Fibroblast of skin of right biceps (primary cell): ENCODE measurements at regions not wholly inside any gene's neighbourhood (a gene's known extent, or its start where the extent isn't known, plus 50 kb on each side); places are given as distances from the start of the nearest gene placed in this dataset.
"Not testable (repeated sequence)": the region's sequence is repeated elsewhere in the genome, so short reads cannot be mapped to it uniquely, and the experiment has no call there.

Experiments used
- DNase-seq: peaks from one replicate; pipeline ENCODE4 v3.0.0-alpha.2; 2013

DNA sequence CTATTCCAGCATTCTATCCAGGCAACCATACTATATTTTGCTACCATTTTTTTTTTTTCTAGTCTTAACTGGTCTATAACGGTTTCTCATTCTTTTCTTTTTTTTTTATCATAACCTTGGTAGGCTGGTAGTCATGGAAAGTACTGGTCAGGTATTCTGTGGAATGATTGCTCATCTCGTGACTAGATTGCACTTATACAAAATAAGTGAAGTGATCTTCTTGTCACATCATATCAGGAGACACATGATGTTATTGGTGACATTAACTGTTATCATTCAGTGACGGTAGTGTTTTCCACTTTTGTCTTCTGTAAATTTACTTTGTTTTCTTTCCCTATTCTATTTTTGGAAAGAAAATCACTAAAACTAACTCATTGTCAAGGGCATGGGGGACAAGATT lies 239.3 kb upstream of the SLITRK6 start:
- no peak for DNase-seq

DNA sequence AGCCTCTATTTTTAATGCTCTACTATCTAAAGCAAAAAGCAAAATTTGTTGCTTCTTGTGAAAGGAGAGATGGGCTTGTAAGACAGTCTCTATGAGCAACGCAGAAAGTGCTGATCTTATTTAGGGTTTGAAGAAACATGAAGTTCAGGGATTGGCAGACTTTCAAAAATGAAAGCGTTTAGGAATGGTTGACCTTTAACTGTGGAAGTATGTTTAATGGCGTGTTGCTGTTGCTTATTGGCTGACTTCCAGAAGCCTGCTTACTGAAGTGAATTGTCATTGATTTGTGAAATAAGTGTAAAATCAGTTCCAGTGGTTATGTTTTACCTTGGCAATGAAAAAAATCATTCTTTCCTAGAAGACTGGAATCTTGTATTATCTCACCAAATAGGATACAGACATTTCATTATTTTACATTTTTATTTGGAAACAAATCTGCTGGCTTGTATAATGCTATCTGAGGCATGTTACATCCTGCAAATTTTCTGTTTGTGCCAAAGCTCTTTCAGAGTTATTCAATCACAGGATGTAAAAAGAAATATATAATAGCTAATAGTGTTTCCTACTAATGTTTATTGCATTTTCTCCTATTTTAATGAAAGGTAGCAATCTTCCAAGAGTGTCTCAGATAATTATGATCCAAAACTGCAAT lies 221.3 kb upstream of the SLITRK6 start:
- DNase-seq: peak; percentile 52

DNA sequence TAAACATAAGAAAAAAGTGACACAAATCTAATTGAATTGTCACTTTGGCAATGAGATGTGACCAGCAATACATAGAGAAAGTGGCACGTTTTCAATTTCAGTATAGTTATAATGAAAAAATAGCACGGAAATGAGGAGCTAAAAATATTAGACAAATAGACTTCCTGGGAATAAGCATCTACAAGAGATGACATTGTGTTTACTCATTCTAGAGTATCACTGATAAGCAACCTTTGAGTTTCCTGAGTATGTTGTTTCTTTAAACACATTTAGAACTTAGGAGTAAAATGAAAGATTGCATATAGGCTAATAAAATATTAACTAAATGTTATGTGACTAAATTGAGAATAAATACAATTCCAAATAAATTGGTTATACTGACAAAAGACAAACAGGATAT lies 207.1 kb upstream of the SLITRK6 start:
- DNase-seq: no peak

DNA sequence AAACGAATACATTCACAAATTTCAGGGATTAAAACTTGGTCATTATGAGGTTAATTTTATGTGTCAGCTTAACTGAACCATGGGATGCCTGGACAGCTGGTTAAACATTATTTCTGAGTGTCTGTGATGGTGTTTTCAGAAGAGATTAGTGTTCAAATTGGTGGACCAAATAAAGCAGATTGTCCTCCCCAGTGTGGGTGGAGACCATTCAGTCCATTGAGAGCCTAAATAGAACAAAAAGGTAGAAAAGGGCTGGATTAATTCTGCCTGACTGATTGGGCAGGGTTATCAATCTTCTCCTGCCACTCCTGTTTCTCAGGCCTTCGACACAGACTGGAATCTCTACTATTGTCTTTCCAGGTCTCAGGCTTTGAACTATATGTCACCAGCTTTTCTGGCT lies 203.8 kb upstream of the SLITRK6 start:
- DNase-seq: no peak

DNA sequence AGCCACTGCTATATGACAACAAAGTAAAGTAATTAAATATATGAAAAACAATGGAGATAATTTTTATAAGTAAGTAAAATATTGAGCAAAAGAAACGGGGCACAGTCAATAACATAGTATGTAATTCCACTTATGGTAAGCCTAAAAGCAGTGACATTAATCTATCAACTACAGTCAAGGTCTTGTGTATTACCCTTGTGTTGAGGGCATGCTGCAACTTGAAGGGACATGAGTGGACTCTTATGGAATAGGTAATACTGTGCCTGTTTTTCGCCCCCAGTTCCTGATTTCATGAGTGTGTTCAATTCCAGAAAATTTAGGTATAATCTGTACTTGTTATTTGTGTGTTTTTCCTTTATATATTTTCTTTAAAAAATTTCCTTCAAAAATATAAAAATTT lies 201.3 kb upstream of the SLITRK6 start:
- no peak for DNase-seq

DNA sequence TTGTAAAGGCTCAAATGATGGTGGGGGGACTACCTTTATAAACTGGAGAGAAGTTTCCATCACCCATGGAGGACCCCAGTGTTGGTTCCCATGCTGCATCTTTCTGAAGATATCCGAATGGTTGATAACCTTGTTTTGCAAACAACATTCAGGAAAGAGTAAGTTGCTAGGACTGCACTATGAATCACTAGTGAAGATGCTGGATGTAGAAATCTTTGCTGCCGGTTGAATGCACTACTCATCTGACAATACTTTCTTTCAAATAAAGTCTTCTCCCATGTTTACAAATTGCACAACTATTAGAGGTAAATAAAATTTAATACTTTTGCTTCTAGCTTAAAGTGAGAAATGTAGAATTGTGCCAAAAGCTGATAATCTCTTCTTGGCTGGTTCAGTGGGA lies 198.4 kb upstream of the SLITRK6 start:
- no peak for DNase-seq

DNA sequence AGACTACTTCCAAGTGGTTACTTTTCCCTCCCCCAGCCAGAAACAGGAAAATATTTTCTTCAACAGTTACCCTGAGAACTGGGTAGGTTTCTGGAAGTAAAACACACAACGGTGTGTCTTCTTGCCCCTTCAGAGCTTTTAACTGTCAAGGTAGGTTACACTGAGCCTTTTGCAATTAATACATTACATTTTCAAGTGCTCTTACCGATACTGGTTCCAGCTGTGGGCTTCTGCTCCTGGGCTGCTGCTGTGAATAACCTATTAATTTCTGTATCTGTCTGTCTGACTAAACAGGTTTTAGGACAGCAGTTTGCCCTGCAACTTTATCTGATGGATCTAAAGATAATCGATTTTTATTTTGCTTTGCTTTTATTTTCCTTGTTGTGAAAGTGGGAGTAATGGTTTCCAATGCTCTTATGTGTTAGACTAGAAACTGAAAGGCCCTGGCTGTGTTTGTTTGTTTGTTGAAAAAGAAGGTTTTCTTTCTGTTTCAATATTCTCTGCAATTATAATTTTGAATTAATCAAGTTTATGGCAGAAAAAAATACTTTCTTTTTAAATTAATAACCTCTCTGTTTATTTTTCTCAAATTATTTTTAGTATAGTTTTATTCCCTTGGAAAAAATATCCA lies 196.7 kb upstream of the SLITRK6 start:
- no peak for DNase-seq

DNA sequence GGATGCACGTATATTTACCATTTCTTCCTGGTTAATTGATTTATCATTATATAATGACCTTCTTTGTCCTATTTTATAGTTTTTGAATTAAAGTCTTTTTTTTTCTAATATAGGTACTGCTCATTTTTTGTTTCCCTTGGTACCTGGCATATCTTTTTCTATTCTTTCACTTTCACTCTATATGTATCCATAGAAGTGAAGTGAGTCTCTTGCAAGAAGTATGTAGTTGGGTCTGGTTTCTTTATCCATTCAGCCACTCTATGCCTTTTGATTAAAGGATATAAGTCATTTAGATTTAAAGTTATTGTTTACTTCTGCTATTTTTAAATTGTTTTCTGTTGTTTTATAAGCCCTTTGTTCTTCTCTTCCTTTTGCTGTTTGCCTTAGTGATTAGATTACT lies 194.3 kb upstream of the SLITRK6 start:
- DNase-seq: no peak

DNA sequence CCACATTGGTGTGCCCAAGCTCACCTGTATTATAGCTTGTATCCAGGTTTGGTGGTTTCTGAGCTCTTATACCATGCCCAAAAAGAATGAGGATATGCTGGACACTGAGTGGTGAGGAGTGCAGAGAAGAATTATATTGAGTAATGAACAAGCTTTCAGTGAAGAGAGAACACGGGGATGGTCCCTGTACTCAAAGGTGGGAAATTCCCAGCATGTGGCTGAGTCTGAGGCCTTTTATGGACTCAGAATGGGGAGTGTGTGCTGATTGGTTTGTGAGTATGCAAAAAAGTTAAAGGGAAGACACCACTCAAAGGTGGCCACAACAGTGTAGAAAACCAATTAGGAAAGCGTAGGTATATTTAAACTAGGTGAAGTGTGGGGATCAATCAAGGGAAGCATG lies 191.2 kb upstream of the SLITRK6 start:
- no peak for DNase-seq

DNA sequence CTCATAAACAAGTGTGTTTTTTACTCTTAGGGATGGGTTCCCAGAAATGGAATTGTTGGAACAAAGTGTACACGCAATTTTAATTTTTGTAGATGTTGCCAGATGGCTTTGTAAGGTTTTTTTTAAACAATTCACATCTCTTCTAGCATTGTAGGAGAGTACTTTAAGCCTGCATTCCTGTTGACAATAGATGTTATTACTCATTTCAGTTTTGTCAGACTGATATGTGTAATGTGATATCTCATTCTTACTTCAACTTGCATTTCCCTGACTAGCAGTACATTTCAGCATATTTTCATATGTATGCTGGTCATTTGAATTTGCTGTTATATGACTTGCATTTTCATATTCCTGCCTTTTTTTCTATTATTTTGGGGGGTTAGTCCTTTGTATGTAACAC lies 186.6 kb upstream of the SLITRK6 start:
- DNase-seq: peak; percentile 14

DNA sequence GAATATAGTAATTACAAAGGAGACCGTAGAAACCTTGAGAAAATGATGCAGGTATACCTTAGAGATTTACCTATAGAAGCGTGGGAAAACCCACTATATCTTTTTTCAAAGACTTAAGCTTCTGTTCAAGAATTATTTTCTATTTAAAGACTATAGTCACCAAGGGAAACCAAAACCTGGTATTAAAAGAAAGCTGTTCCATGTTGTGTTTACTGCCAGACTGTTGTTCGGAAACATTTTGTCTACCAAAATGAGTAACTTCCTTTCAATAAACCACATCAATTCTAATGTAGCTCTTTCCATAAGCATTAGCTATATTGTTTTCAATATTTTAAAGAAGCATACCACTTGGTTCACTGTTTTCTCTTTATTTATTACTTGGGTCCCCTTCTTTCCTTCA lies 182.9 kb upstream of the SLITRK6 start:
- DNase-seq: no peak

DNA sequence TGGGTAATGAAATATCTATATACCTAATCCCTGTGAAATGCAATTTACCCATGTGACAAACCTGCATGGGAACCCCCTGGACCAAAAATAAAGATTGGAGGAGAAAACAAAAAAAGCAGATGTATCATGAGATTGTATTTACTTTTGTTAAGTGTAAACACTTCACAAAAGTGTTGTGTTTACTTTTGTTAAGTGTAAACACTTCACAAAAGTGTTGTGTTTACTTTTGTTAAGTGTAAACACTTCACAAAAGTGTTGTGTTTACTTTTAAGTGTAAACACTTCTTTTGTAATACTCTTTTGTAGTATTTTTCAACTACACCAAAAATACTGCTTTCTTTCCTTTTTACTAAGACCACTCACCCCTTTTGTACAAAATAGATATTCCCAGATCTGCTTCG lies 181.2 kb upstream of the SLITRK6 start:
- not testable (repeated sequence) for DNase-seq

DNA sequence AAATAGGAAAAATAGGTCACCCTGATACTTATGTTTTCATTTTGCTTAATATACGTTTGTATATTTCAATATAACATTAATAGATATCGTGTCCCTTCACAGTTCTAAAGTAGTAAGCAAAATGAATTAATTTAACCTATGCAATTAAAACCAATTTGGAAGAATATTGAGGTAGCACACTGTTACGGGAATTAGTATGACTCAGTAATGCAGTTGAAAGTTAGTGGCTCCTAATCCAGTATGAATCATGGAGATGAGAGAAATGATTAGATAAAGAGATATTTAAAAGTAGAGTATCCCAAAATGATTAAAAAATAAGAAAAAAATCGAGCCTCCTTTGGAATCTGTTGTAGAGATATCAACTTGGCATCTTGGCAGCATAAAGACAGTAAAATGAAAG lies 177.0 kb upstream of the SLITRK6 start:
- DNase-seq: no peak

DNA sequence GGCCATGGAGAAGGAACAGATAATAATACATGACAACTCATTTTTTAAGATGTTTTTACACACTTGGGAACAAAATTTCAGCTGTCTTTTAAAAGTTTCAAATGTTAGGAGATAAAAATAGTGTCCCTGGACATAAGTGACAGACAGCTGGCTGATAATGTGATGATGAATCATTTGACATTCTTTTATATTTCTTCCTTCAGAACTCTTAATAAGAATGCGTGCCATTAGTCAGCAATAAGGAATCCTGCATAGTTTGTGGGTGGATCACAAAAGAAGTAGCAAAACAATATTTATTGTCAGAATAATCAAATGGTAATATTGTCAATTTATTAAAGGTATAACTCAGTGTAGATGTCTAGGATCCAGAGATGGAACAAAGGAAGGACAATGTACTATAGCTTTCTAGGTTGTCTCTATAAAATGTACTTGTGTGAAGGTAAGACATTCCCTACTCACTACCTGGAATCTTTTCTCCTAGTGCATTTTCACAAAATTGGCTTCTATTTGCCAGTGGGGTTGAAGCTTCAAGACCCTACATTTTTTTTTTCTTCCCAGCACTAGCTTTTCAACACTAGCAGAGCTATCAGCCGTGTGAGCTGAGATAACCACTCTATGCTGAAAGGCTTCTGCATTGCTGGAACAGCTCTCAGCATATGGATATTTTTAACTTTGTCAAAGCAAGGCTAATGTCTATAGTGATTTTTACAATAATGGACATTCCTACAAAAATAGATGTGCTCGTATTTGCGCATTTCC lies 175.6 kb upstream of the SLITRK6 start:
- DNase-seq: peak; percentile 19

DNA sequence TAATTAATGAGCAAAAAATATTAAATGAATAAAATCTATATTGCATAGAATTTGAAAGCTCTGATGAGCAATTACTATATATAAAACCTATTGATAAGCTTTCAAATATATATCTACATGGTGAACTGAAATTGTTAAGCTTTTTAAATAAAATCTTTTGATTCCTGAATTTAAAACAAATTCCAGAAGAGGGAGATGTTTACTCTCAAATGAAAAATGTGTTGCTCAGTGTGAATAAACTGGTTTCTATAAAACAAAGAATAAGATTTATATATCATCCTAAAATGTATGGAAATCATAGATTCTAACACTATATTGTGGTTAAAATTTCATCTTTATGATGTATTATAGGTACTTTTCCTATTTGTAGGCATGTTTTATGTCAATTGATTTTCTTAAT lies 171.5 kb upstream of the SLITRK6 start:
- no peak for DNase-seq

DNA sequence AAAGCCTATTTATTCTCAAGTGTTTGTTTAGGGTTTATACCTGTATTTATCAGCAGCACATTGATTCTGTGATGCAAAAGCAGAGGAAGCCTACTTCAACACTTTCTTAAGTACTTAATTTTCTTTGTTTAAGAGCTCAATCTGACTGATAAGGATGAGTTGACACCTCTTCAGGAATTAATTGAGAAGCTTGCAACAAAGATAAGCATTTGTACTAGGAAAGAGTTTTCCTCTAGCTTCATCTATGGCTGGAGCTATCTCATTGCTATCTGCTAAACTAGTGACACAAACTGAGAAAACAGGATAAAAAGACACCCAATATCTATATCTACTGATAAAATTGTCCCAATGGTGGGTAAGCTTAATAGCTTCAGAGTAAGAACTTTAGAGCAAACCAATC lies 170.1 kb upstream of the SLITRK6 start:
- DNase-seq: no peak

DNA sequence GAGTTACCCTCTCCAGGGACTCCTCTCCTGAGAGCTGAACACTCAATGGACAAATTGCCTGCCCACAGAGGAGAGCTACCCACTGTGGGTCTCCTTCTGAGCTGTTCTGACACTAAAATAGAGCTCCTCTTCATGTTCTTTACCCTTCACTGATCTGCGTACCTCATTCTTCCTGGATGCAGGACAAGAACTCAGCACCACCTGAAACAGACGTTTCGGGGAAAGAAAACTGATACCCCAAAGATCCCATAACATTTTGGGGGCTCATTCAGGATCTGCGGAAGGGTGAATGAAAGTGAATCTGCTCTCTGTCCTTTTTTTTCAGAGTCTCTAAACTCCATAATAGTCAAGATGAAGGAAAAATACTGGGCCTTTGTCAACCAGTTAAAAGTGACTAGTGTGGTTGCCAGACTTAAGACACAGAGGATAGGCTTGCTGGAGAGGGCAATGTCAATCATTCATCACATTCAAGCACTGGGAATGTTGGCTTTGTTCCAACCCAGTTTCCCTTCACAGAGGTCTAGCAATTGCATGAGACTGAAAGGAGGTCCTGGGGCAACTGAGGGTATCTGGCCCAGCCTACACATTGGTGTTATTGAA lies 136.7 kb upstream of the SLITRK6 start:
- no peak for DNase-seq

DNA sequence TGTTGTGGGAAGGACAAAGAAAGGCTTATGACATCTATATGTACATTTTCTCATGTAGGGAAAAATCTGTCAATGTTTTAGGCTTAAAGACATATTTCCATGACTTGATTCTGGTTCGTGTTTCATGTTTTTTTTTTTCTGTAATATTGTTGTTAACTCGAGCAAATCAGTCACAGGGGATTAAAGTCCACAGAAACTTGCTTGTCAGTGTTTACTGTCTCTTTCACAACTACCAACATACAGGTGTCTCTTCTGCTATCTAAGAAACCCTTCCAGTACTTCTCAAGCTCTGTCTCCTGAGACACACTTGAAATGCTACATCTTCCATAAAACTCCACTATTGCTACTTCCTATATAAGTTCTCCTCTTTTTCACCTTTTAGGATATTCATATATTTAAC lies 130.9 kb upstream of the SLITRK6 start:
- DNase-seq: no peak

DNA sequence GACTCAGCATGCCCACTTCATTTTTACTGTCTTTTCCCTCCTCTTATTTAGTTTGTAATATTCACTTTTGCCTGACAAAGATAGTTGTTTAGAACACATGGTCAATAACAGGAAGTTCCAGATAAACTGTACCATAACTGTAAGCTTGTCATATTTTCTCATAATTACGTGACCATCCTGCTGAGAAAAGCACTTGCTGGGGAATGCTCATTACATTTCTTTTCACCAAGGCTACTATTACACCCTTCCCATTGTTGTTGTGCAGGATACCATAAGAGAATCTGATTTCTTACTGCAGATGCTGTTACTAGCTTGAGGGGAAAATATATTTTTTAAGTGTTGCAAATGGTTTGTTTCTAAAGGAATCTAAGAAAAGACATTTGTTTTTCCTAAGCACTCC lies 111.7 kb upstream of the SLITRK6 start:
- no peak for DNase-seq

DNA sequence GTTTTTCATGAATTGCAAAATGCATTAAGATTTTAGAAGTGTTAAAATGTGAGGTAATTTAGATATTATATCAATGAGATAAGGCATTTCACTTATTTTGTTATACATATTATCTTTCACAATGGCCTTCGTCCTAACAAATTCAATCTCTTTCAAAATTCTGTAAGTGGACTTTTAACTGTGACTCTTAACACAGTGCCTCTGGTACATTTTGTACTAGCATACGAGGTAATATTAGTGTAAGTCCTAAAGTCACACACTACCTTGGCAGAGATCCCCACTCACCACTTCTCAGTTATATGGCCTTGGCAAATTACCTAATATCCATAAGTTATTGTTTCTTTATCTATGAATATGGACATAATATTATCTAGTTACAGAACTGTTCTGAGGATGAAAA lies 101.3 kb upstream of the SLITRK6 start:
- DNase-seq: no peak

DNA sequence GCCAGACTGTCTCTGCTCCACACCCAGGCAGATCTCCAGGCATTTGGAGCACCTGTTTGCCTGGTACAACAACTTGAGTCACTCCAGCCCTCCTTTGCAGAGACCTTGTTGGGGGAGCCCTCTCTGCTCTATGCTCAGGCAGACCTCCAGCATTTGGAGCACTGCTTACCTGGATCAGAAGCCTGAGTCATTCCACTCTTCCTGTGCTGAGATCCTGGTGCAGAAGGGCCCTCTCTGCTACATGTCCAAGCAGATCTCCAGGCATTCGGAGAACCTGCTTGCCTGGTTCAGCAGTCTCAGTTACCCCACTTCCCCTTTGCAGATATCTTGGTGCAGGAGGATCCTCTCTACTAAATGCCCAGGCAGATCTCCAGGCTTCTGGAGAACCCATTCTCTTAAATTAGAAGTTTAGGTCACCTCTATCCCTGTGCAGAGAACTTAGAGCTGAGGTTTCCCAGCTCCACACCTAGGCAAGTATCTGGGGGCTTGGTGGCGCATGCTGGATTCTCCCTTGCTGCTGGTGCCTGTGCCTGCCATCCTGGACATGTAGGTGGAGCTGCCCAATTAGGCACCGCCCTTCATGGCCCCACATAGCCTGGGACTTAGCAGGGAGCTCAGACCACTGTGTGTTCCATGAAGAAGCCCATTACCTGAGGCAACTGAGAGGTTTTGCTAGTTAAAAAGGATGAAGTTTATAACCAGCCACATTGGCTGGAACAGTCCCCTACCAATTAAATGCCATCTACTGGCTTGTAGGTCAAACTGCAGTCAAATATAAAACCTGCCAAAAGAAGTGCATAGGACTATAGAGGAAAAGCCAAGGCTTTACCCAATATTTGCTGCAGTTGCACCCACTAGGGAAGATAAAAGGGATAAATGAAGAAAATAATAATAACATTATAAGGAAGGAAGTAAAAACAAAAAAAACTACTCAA lies 97.6 kb upstream of the SLITRK6 start:
- no peak for DNase-seq

DNA sequence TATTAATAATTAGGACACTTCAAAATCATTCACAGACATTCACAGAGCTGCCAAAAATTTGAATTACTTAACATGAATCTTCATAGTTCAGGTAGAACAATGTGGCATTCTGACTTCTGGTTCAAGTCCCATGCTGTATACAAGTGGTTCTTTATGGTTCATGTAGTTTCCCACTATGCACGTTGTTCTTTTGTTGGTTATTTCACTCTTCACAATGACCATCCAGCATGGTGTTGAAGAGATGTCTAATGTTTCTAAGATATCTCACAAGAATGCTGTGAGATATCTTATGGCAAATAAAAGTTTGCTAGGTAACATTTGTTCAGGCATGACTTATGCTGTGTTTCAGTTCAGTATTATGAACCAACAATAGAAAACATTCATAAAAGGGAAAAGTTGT lies 88.2 kb upstream of the SLITRK6 start:
- no peak for DNase-seq

DNA sequence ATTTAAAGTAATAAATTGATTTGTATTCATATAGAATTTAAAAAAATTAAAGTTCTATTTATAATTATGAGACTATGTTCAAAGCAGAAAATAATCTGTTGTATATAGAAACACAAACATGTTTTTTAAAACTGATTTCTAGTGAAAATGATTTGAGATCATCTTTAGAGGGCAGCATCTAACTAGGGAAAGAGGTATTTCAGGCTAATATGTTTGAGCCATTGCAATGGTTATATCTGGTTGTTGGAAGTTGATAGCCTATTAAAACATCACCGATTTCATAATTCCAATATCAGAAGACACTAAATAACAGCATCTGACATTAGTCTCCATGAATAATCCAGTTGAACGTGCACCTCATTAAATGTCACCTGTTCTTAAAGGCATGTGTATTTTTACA lies 79.8 kb upstream of the SLITRK6 start:
- no peak for DNase-seq
